ENCODE measurements at regions not wholly inside any gene's neighbourhood (a gene's known extent, or its start where the extent isn't known, plus 50 kb on each side); places are given as distances from the start of the nearest gene placed in this dataset.

DNA sequence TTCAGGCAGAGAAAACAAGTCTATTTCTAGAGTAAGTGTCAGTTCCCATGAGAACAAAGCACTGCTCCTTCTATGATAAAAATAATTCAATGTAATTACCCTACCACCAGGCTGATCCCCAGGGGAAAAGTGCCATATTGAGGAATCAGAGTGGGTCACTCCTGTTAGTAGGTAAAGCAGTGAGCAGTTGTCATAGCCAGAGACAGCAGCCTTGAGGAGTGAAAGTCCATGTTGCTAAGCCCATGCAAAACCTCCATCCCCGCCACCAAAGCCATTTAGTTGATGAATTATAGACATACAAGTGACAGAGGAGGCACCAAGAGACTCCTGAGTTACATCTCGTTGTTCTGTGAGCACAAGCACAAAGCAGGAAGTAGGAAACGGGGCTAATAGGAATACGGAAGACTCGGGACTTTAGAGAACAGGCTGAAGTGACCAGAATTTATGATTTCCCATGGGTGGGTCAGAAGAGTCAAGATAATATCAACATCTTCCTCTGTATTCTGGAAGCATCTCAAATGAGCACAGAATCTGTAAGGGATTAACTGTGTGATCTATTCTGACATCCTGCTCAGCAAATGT is 197.9 kb downstream of the MAFB start:
- no peak for DNase-seq (ENCODE audit: low read depth)

- no peak for DNase-seq (ENCODE audit: low read depth)
Measured at GRCh38 chr20:40489886-40490285, 199.2 kb downstream of the MAFB start.

GRCh38 chr20:40488401-40488800 is 200.6 kb downstream of the MAFB start:
- DNase-seq (ENCODE audit: low read depth) = no peak

GRCh38 chr20:40486297-40486696 is 202.7 kb downstream of the MAFB start:
- no peak for DNase-seq (ENCODE audit: low read depth)

DNA sequence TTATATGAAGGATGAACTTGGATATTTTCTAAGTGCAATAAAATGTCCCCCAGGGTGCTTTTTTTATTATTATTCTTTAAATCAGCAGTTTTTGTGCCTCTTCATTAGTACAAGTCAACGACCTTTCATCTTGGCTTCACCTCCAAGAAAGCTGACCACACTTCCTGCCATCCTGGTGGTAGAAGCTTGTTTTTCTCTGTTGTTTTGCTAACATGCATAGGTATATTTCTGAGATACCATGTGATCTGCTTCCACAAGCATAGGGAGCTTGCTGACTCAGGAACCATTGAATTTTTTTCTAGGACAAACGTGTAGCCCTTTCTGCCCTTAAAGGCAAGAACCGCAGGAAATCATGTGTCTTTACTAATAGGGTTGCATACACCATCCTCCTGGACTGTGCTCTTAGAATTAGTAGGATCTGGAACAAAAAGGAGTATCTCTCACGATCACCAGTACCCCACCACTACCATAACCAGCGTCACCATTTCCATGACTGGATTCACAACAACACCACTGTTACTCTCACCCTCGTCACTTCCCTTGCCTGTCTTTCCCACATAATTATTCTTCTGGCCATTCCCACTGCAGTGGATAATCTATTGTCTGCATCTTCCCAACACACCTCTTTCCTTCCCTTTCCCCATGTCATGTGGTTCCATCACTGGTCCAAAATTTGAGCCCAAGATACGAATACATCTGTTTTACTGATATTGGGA is 207.1 kb downstream of the MAFB start:
- no peak for DNase-seq (ENCODE audit: low read depth)

- no peak for DNase-seq (ENCODE audit: low read depth)
Measured at GRCh38 chr20:40481337-40481736, 207.7 kb downstream of the MAFB start.

- no peak for DNase-seq (ENCODE audit: low read depth)
Measured at GRCh38 chr20:40477805-40478204, 211.2 kb downstream of the MAFB start.

GRCh38 chr20:40476461-40476860 is 212.6 kb downstream of the MAFB start:
- no peak for DNase-seq (ENCODE audit: low read depth)

GRCh38 chr20:40472905-40473304 is 216.1 kb downstream of the MAFB start:
- no peak for DNase-seq (ENCODE audit: low read depth)

- no peak for DNase-seq (ENCODE audit: low read depth)
Measured at GRCh38 chr20:40471261-40471629, 217.8 kb downstream of the MAFB start.

DNA sequence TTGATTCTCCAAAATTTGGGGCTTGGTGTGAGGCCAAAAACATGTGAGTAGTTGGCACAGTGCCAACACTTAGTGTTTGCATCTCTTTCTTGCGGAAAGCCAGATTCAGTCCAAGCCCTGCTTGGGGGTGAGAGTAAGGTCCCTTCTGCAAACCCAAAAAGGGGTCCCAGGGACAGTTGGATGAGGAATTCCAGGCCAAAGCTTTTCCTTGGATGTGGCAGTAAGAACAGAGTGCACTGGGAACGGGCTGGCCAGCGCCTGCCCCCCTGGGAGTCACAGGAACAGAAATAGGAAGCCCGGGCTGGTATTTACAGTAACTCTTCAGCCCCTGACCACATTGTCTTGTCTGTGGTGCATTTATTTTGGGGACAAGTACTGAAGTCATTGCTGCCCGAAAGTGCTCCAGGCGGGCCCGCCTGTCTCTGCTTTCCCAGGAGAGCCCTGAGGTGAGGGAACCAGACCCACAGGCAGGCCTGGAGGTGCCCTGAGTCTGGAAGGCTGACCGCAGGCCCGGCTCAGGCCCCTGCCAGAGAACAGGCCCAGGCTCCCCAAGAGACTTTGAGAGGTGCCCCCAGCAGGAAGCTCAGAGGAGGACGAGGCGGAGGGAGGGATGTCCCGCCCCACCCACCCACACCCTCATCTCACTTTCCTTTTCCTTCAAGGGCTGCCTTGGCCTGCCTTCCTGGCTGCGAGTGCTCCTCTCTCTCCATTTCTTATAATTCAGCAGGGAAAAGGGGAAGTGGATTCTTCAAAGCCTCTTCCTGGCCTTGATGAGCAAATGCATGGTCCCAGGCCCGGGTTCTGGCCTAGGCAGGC is 218.4 kb downstream of the MAFB start:
- DNase-seq (ENCODE audit: low read depth) = no peak

- DNase-seq (ENCODE audit: low read depth) = no peak
Measured at GRCh38 chr20:40468759-40469158, 220.3 kb downstream of the MAFB start.

GRCh38 chr20:40467703-40468411 is 221.2 kb downstream of the MAFB start:
- DNase-seq (ENCODE audit: low read depth) = no peak

DNA sequence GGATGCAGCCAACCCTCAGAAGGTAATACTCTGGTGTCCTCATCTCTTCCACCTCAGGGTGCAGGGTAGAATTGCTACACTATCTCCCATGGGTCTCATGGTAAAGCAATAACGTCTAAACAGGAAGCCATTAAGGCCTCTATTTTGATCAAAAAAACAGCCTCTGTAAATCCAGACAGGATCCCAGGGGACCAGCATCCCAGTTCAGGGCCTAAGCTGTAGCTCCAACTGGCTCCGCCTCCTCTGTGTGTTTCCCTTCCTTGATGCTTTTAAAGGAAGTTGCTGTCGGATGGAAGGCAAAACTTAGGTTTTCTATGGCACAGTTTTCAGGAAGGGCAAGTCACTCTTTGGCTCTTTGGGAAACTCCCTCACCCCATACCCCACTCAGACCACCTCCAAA is 222.0 kb downstream of the MAFB start:
- DNase-seq (ENCODE audit: low read depth) = no peak

- no peak for DNase-seq (ENCODE audit: low read depth)
Measured at GRCh38 chr20:40464731-40465208, 224.3 kb downstream of the MAFB start.

DNA sequence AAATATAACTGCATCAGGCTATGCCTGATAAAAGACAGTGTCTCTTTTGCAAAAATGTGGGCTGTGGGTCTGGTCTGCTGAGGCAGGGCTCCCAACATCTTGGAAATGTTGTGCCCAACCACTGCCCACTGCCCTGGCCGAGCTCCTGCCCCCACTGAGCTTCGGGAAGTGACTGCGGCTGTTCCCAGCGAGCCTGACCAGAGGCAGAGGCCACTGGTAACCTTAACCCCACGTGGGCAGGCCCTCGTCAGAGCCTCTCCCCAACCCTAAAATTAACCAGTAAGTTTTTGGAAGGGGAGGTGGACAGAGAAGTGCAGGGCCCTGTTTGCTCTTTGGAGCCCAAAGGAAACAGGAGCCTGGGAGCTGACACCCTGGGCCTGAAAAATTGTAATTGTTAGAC is 225.9 kb downstream of the MAFB start:
- no peak for DNase-seq (ENCODE audit: low read depth)

DNA sequence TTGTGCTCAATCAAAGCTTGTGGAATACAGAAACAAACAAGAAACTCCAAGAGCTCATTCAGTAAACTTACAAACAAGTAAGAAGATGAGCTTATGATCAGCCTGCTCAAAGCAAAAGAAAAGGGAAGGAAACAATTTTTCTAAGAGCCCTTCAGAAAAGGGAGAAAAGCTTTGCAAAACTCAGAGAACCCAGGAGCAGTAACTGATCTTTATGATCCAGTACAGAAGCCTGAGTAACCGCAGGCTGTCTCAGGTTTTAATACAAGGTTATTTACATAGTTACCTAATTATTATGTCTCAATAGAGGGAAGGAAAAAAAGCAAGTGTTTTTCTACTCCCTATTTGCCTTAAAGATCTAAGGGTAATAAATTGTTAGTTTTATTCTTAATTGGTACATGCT is 226.5 kb downstream of the MAFB start:
- DNase-seq (ENCODE audit: low read depth) = no peak

DNA sequence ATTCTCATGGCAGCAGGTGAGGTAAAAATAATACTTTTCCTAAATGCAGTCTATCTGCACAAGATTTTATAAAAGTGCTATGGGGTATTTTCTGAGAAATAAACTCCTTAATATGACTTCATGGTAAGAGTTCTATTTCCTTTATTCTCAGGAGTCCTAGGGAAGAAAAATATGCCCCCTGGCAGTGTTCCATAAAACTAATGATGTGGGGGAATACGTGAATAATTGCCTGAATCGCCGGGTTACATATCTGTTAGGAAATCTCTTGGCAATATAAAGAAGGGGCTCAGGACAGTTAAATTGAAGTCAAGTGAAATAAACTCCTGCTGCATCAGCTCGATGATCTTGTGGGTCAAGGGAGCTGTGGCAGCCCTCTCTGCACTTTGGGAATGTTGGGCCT is 229.7 kb downstream of the MAFB start:
- DNase-seq (ENCODE audit: low read depth) = no peak

DNA sequence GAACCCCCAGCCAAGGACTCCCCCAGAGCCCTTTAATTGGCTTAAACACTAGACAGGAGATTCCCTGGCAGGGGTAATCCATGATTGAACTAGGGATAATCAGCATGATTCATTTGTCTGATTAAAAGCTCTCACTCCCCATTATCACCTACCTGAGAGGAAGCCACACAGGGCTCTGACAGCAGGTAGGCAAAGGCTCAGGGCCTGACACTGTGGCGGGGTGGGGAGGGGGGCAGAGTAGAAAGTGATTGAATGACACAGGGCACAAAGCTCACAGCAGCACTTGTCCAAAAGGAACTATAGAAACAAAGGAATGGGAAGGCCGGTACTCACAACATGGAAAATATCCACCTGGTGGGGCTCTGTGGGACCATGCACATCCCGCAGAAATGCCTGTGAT is 231.6 kb downstream of the MAFB start:
- no peak for DNase-seq (ENCODE audit: low read depth)

GRCh38 chr20:40452758-40453157 is 236.3 kb downstream of the MAFB start:
- no peak for DNase-seq (ENCODE audit: low read depth)

DNA sequence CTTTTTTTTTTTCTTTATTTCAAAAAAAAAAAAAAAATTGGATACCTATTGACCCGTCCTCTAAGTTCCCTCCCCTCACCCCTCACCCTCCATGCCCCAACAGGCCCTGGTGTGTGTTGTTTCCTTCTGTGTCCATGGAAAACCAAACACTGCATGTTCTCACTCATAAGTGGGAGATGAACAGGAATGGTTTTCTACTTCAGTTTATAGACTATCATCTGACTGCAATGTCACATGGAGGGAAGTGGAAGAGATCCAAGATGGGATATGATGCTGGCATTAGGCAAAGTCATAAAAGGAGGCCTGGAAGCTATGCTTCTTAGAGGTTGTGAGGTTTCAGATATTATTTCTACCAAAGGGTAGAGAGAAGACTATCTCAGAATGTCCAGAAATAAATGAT is 237.5 kb downstream of the MAFB start:
- no peak for DNase-seq (ENCODE audit: low read depth)

- DNase-seq (ENCODE audit: low read depth) = no peak
Measured at GRCh38 chr20:40449974-40450616, 238.9 kb downstream of the MAFB start.

Measured in stimulated activated CD4-positive, alpha-beta T cell treated with anti-CD3 and anti-CD28 coated beads, Interleukin-2, amount 100 ng/mL, for 4 hours (primary cell).